ENCODE measurements at regions not wholly inside any gene's neighbourhood (a gene's known extent, or its start where the extent isn't known, plus 50 kb on each side); places are given as distances from the start of the nearest gene placed in this dataset.

DNA sequence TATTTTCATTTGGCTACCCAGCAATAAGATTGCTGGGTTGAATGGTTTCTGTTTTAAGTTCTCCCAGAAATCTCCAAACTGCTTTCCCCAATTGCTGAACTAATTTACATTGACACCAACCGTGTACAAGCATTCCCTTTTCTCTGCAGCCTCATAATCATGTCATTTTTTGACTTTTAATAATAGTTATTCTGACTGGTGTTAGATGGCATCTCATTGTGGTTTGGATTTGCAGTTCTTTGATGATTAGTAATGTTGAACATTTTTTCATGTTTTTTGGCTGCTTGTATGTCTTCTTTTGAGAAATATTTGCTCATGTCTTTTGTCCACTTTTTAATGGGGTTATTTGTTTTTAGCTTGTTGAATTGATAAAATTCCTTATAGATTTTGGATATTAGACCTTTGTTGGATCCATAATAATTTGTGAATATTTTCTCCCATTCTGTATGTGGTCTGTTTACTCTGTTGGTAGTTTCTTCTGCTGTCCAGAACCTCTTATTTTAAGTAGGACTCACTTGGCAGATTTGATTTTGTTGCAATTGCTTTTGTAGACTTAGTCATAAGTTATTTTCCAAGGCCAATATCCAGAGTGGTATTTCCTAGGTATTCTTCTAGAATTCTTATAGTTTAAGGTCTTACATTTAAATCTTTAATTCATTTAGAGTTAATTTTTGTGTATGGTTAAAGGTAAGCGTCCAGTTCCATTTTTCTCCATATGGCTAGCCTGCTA lies 793.7 kb downstream of the BRINP1 start:
- DNase-seq (ENCODE audit: low read depth): no peak

GRCh38 chr9:118577121-118577520 lies 792.1 kb downstream of the BRINP1 start:
- no peak for DNase-seq (ENCODE audit: low read depth)

DNA sequence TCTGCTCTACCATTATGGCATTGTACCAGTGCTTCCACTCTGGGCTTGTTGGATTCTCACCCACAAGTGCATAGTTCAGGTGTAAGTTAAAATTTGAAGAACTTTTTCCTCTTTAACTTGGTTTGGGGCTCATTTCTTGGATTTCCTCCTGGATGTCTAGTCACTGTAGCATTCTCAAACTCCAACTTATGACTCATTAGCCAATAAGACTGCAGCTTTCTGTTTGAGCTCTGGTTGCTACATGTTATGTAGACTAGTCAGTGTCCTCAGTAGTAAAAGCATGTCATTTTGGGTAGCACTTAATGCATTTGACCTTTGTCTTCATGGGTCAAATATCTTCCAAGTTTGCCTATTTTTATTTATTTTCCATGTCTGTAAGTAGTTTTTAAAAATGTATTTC lies 790.8 kb downstream of the BRINP1 start:
- DNase-seq (ENCODE audit: low read depth): no peak

DNA sequence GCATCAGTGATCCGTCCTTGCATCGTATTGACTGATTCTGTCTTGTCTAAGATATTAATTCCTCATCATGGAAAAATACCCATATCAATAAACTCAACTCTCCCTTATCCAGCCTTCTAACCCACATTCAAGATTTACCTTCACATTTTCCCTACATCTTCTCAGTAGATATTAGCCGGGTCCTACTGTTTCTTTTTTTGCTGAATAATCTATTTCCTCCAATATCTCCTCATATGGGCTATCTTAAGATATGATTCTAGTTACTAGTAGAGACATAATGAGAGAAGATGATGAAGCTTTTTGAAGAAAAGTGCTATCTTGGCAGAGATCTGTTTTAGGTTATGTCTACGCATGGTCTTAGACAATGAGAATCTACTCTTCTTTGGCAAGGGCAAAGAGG lies 785.8 kb downstream of the BRINP1 start:
- no peak for DNase-seq (ENCODE audit: low read depth)

GRCh38 chr9:118586978-118587377 lies 782.3 kb downstream of the BRINP1 start:
- DNase-seq (ENCODE audit: low read depth): no peak

DNA sequence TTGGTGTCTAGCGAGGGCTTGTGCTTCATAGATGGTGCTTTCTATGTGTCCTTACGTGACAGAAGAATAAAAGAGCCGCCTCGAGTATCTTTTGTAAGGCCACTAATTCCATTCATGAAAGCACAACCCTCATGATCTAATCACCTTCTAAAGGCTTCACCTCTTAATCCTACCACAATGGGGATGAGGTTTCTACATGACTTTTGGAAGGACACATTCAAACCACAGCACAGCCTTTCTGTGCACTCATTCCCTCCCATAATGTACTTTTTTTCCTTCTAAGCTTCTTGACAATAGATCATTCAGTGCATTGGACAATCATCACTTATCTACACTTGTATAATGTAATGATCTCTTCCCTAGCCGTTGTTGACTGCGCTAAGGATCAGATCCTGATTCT lies 774.8 kb downstream of the BRINP1 start:
- no peak for DNase-seq (ENCODE audit: low read depth)

DNA sequence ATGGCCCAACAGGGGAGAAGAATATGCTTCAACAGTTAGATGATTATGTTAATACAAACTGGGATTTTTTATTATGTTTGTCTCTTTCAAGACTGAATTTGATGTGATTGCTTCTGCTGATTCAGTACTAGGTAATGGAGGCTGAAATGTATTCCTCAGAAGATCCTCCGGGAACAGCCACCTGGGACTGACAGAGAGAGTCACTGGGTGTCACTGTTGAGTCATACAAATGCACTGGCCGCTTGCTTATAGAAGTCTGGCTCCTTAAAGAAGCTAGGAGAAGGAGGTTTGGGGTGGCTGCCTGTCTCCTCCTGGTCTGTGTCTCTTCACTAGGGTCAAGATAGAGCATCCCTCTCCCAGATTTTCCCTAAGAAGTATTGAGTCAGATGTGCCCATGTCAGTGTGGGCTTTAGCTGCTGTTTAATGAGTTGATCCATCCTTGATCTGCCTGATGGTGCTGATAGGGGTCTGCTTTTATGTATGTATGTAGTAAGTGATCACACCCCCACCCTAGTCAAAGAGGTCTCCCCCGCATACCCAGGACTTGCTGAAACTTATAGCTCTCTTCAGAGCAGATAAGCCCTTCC lies 773.4 kb downstream of the BRINP1 start:
- DNase-seq (ENCODE audit: low read depth): no peak

GRCh38 chr9:118596374-118597015 lies 772.7 kb downstream of the BRINP1 start:
- DNase-seq (ENCODE audit: low read depth): no peak

- DNase-seq (ENCODE audit: low read depth): no peak
These were observed 762.6 kb downstream of the BRINP1 start for GRCh38 chr9:118606668-118607067.

DNA sequence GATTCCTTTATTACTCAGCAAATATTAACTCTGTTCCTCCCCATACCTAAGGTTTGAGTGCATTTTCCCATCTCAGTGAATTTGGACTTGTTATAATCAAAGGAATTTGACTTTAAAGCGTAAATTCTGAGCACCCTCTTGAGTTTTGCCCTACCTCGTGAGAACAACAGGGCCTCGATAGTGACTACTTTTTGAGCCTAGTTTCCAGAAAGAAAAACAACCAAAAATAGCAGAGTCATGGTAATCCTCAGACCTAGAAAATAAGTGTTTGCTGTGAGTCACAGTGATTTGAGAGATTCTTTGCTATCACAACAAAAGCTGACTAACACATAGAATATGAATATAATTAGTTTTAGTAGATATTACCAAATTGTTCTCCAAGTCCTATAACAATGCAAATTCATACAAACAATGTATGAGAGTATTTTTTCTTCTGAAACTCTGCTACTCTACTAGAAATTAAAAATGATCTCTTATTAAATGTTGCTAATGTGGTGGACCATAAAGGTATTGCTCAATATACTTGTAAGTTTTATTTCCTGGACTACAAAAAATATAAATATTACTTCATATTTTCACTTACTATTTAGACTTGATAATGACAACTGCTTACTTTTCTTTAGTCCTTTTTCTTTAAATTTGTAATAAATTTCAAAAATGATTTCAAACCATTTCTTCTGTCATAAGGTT lies 759.7 kb downstream of the BRINP1 start:
- no peak for DNase-seq (ENCODE audit: low read depth)

DNA sequence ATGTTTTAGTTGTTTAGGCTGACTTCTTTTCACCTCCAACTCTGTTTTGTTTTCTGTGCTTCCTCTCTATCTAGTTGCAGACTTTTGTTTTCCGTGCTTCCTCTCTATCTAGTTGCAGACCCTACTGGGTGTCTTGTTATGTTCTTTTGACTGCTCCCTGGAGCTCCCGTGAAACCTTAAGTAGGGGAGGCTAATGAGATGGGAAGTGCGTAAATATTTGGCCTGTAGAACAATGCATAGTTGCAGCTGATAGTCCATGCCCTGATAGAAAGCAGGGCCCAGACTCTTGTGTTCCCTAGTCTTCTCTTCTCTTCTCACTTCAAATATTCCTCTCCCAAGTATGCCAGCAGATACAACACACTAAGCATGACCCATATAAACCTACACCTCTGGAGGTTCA lies 757.0 kb downstream of the BRINP1 start:
- no peak for DNase-seq (ENCODE audit: low read depth)

- no peak for DNase-seq (ENCODE audit: low read depth)
These were observed 755.2 kb downstream of the BRINP1 start for GRCh38 chr9:118613996-118614395.

DNA sequence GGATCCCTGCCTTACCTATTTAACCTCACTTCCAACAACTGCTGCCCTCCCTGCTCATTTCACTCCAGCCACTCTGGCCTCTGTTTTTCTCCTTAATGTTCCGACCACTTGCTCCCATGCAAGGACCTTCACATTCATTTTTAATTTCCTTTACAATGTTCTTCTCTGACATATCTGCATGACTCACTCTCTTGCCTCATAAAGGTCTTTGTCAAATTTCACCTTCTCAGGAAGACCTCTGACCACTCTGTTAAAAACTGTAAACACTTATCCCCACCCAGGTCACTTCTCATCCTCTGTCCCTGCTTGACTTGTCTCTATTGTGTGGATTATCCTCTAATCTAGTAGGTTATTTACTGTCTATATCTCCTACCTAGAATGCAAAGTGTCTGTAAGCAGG lies 751.2 kb downstream of the BRINP1 start:
- no peak for DNase-seq (ENCODE audit: low read depth)

DNA sequence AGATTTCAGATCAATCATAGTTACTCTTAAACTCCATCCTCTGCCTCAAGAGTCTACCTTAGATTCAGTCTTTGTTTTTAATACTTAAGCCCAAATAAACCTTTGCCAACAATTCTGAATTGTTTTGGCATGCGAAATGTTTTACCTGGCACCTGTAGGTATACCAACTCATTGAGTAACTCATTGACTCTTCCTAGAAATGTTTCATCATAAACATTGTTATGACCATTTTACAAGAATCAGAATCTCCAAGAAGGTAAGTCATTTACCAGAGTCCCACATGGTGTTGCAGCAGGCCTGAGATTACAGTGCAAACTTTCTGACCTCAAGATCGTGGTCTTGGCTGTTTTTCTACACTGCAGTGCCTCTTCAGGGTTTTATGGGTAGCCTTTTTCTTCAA lies 750.4 kb downstream of the BRINP1 start:
- no peak for DNase-seq (ENCODE audit: low read depth)

DNA sequence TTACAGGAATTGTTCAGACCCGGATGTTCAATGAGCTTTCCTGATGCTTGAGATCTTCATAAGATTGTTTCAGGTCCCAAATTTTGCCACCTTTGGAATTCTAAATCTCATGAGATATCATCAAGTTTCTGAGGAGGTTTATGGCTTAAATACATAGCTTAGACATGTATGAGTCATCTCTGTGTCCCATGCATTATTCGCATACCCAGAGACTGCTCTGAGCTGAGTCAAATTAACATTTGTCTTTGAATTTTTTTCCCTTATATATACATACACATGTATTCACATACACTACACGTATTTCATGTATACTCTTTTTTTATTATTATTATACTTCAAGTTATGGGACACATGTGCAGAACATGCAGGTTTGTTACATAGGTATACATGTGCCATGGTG lies 744.6 kb downstream of the BRINP1 start:
- DNase-seq (ENCODE audit: low read depth): no peak

DNA sequence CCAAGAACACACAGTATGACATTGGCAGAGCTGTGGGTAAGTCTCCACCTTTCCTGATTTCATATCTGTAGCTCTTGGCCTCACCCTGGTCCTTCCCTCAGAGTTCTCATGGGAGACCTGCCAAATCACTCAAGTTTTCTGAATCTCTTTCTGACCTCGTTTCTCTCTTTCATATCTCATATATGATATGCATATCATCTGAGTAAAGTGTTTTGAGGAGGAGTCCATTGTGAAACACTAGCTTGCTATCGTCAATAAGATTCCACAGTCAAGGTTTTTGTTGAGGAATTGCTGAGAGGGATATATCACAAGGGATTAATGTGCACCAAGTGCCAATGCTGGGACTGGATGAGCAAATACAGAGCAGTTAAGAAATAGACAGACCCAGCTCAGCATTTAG lies 739.2 kb downstream of the BRINP1 start:
- DNase-seq (ENCODE audit: low read depth): no peak

DNA sequence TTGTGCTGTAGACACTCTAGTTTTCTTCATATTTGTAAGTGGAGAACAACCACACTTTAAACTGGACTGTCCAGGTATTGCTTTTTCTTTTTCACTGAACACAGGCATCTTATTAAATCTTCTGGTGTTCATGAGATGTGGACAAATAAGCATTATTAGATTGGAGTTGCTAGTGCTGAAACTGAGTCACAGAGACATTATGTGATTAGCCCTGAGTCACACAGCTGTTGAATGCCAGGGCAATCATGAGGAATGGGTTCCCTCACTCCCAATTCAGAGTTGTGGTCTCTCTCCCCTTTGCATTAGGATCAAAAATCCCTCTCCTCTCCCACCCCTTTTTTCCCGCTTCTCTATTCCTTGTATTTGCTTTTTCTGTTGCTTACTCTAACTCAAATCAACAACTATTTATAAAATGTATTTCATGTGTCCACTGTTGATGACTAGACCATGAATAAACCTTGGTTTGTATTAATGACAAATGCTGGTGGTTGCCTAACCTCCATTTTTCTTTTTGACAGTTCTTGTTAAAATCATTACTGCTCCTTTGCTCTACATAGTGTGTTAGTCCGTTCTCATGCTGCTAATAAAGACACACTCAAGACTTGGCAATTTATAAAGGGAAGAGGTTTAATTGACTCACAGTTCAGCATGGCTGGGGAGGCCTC lies 738.2 kb downstream of the BRINP1 start:
- no peak for DNase-seq (ENCODE audit: low read depth)

DNA sequence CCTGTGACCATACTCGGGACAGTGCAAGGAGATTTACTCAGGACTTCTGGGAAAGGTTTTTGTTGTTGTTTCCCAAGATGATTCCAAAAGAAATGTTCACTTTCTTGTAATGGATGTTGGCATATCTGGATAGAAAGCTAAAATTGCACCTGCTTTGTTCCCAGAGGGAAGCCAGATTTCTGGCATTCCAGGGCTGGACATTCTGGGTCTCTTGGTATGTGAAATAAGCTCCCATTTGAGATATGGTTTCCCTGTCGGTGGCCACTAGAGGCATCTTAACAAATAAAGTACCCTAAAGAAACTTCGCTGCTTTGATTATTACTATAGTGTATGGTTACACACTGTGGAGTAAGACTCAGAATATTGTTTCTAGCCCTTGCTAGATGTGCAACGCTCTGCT lies 737.3 kb downstream of the BRINP1 start:
- no peak for DNase-seq (ENCODE audit: low read depth)

- no peak for DNase-seq (ENCODE audit: low read depth)
These were observed 733.8 kb downstream of the BRINP1 start for GRCh38 chr9:118635416-118635815.

DNA sequence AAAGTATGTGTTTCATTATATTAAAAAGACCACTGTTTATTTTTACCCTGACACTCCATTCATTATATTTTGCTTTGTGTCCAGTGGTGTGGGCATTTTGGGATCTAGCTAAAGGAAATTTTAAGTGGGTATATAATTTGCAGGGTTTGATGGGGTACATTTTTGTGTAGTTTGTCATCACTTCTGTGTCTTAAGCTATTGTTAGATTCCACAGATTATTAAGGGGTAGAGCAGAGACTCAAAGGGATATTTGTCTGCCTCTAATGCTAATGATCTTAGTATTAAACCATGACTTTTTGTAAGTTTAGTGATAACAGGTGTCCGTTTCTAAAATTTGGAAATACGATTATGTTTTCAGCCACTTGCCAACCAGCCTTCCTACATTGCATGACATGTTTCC lies 731.6 kb downstream of the BRINP1 start:
- DNase-seq (ENCODE audit: low read depth): no peak

GRCh38 chr9:118640836-118641560 lies 728.2 kb downstream of the BRINP1 start:
- DNase-seq (ENCODE audit: low read depth): no peak

GRCh38 chr9:118643118-118643517 lies 726.1 kb downstream of the BRINP1 start:
- no peak for DNase-seq (ENCODE audit: low read depth)

Data from forelimb muscle (tissue), 1 donor.